IMR-90 (cell line): ENCODE measurements at regions not wholly inside any gene's neighbourhood (a gene's known extent, or its start where the extent isn't known, plus 50 kb on each side); places are given as distances from the start of the nearest gene placed in this dataset.

Experiments
- BHLHE40 ChIP-seq: fragments of 150-350 bp; IDR thresholded peaks from 2 replicates; pipeline ENCODE4 v1.6.1; 2016; ENCODE audit warnings: mild to moderate bottlenecking, low read depth, low read length
- CTCF ChIP-seq: conservative IDR thresholded peaks from 2 replicates; pipeline ENCODE4 v1.5.1; 2012; ENCODE audit warnings: mild to moderate bottlenecking, low read depth, low read length, improper control_type of control experiment
- FOS ChIP-seq: fragments of 150-350 bp; IDR thresholded peaks from 2 replicates; pipeline ENCODE4 v1.6.1; 2016; ENCODE audit warnings: low read depth, low read length
- MAFK ChIP-seq: IDR thresholded peaks from 2 replicates; pipeline ENCODE4 v1.6.1; 2012; ENCODE audit warnings: low read depth, low read length, improper control_type of control experiment
- MXI1 ChIP-seq: IDR thresholded peaks from 2 replicates; pipeline ENCODE4 v1.6.1; 2012; ENCODE audit warnings: low read depth, mild to moderate bottlenecking, low read length, moderate library complexity, borderline replicate concordance
- POLR2A ChIP-seq: IDR thresholded peaks from 2 replicates; pipeline ENCODE4 v1.6.1; 2012; ENCODE audit warnings: mild to moderate bottlenecking, low read depth, low read length
- RAD21 ChIP-seq: IDR thresholded peaks from 2 replicates; pipeline ENCODE4 v1.6.1; 2012; ENCODE audit warnings: low read length, improper control_type of control experiment
- SMC3 ChIP-seq: fragments of 150-350 bp; IDR thresholded peaks from 2 replicates; pipeline ENCODE4 v1.6.1; 2016; ENCODE audit warnings: low read depth, mild to moderate bottlenecking, antibody characterized with exemption, low read length, moderate library complexity
- USF2 ChIP-seq: fragments of 150-350 bp; IDR thresholded peaks from 2 replicates; pipeline ENCODE4 v1.6.1; 2017; ENCODE audit warnings: mild to moderate bottlenecking, antibody characterized with exemption, low read length, low read depth

GRCh38 chr19:31164791-31165251 is 184.4 kb downstream of the TSHZ3 start:
- TF ChIP-seq POLR2A (no peak), CTCF (no peak), RAD21 (no peak), BHLHE40 (no peak), SMC3 (no peak), FOS (no peak), USF2 (no peak), MAFK (no peak), MXI1 (no peak)
